MM.1S (cell line): ENCODE measurements at regions not wholly inside any gene's neighbourhood (a gene's known extent, or its start where the extent isn't known, plus 50 kb on each side); places are given as distances from the start of the nearest gene placed in this dataset.

Experiments
- EZH2 ChIP-seq: fragments of 300-600 bp; sonication (generic); optimal IDR thresholded peaks from 2 replicates; pipeline ENCODE3; 2017; ENCODE audit warnings: low read depth, mild to moderate bottlenecking, antibody characterized with exemption, low read length, mixed read lengths
- EZH2phosphoT487 ChIP-seq: fragments of 300-600 bp; sonication (generic); IDR thresholded peaks from 2 replicates; pipeline ENCODE4 v1.6.1; 2018; ENCODE audit warnings: antibody characterized with exemption, low read length
- TF ChIP-seq, protein P1 (sequence below): fragments of 300-600 bp; sonication (generic); IDR thresholded peaks from 2 replicates; pipeline ENCODE4 v1.5.1; 2016; ENCODE audit warnings: antibody characterized with exemption, low read length, mixed read lengths

DNA sequence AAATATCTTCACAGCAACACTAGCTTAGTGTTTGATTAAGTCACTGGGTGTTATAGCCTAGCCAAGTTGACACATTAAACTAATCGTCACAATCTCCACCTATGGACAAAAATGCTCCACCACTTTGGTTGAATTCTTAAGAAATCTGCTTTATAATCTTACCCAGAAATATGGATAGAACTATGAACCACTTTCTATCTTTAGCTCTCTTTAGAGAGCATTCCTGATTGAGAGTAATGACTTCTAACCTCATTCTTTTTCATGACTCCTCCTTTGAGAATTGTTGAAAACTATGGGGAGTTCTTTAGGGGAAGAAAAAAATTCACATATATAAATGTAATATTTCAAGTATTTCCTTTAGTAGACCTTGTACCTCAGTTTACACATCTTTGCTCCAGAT, 1282.2 kb upstream of the ZEB2 start:
- TF ChIP-seq, protein P1, sequence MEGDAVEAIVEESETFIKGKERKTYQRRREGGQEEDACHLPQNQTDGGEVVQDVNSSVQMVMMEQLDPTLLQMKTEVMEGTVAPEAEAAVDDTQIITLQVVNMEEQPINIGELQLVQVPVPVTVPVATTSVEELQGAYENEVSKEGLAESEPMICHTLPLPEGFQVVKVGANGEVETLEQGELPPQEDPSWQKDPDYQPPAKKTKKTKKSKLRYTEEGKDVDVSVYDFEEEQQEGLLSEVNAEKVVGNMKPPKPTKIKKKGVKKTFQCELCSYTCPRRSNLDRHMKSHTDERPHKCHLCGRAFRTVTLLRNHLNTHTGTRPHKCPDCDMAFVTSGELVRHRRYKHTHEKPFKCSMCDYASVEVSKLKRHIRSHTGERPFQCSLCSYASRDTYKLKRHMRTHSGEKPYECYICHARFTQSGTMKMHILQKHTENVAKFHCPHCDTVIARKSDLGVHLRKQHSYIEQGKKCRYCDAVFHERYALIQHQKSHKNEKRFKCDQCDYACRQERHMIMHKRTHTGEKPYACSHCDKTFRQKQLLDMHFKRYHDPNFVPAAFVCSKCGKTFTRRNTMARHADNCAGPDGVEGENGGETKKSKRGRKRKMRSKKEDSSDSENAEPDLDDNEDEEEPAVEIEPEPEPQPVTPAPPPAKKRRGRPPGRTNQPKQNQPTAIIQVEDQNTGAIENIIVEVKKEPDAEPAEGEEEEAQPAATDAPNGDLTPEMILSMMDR = no peak
- TF ChIP-seq EZH2phosphoT487 = no peak
- no peak for TF ChIP-seq EZH2
